8988T (cell line): ENCODE measurements at regions not wholly inside any gene's neighbourhood (a gene's known extent, or its start where the extent isn't known, plus 50 kb on each side); places are given as distances from the start of the nearest gene placed in this dataset.

Experiments used
- DNase-seq: peaks from one replicate; pipeline ENCODE4 v3.0.0; 2011

- DNase-seq, result no peak
Measured at GRCh38 chr20:7657569-7657968, 282.7 kb downstream of the HAO1 start.

- DNase-seq, result no peak
Measured at GRCh38 chr20:7660165-7660564, 280.1 kb downstream of the HAO1 start.

GRCh38 chr20:7665376-7665775, 274.9 kb downstream of the HAO1 start:
- DNase-seq, result no peak

GRCh38 chr20:7667194-7667593, 273.1 kb downstream of the HAO1 start:
- no peak for DNase-seq

GRCh38 chr20:7672571-7672970, 267.7 kb downstream of the HAO1 start:
- no peak for DNase-seq

DNA sequence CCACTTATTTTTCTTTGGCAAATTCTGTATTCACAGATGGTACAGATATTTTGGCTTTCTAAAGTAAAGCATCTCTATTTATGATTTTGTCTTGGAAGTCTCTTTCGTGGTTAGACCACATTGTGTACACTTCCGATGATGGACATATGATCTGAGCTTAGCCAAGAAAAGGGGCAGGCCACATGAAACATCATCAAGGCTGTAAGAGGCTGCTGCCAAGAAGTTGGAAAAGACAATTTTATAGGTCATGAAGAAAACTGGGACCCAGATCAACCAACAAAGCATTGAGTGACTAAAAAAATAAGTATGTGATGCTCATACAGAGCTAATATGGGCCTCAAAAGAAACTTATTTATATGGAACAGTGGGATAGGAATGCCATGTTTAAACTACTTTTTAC, 266.4 kb downstream of the HAO1 start:
- DNase-seq, result no peak

GRCh38 chr20:7682916-7683315, 257.3 kb downstream of the HAO1 start:
- no peak for DNase-seq

DNA sequence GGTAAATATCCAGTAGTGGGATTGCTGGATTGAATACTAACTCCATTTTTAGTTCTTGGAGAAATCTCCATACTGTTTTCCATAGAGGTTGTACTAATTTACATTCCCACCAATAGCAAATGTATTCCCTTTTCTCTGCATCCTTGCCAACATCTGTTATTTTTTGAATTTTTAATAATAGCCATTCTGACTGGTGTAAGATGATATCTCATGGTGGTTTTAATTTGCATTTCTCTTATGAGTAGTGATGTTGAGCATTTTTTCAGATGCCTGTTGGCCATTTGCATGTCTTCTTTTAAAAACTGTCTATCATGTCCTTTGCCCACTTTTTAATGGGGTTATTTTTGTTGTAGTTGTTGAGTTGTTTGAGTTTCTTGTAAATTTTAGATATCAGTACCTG, 253.2 kb downstream of the HAO1 start:
- DNase-seq, result no peak

- no peak for DNase-seq
Measured at GRCh38 chr20:7689151-7689550, 251.1 kb downstream of the HAO1 start.

DNA sequence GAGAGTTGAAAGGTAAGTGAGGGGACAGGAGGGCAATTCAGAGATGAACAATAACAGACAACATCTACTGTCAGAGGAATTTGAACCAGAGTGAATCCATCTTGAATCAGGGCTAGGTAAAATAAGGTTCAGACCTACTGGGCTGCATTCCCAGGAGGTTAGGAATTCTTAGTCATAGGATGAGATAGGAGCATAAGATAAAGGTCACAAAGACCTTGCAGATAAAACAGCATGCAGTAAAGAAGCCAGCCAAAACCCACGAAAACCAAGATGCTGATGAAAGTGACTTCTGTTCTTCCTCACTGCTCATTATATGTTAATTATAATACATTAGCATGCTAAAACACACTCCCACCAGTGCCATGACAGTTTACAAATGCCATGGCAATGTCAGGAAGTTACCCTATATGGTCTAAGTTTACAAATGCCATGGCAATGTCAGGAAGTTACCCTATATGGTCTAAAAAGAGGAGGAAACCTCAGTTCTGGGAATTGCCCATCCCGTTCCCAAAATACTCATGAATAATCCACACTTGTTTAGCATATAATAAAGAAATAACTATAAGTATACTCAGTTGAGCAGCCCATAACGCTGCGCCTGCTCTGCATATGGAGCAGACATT, 248.5 kb downstream of the HAO1 start:
- no peak for DNase-seq

DNA sequence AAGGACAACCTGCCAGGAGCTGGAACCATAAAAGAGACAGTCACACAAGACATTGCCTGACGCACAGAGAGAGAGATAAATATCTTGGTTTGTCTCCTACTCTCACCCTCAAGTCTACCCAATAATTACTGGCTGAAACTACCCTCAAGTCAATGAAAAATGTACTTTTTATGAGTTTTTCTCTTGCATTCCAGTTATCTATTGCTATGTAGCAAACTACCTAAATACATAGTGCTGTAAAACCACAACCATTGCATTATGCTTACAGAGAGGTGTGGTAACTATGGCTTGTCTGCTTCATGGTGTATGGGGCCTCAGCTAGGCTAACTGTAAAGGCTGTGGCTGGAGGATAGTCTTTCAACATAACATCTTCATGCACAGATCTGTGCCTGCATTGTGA, 247.8 kb downstream of the HAO1 start:
- no peak for DNase-seq

DNA sequence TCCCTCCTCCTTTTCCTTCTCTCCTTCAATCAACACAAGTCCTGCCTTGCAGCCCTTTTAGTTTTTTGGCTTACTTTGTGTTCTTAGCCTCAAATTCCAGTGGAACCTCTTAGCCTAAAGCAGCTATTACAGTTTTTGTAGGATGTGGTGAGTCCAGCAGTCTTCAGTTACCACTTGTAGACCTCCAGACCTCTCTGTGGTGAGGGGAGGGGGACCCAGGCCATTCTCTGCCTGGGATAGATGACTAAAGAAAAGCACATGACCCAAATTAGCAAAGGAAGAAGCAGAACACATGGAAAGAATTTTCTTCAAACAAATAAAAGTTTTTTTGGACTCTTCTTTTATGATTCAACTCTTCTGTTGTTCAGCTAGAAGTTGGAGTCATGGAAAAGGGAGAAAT, 246.5 kb downstream of the HAO1 start:
- no peak for DNase-seq

- DNase-seq, result no peak
Measured at GRCh38 chr20:7695051-7695495, 245.2 kb downstream of the HAO1 start.

- no peak for DNase-seq
Measured at GRCh38 chr20:7695635-7696034, 244.6 kb downstream of the HAO1 start.

GRCh38 chr20:7696311-7696710, 243.9 kb downstream of the HAO1 start:
- no peak for DNase-seq

- no peak for DNase-seq
Measured at GRCh38 chr20:7702141-7702540, 238.1 kb downstream of the HAO1 start.

DNA sequence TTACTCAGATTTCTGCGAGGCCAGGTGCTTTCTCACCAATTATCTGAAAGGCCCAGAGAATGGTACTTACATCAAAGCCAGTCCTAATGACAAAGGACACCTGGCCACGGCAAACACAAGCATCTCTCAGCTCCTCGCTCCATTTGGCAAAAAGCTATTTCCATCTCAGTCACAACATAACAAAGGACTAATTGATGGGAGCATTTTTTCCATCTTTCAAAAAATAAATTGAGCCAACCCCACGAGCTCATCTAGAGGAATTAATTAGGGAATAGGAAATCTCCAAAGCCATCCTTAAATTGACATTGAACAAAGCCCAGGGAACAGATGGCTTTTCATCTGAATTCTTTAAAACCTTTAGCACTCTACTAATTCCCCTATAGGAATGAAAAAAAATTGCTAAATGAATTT, 236.7 kb downstream of the HAO1 start:
- DNase-seq, result no peak

DNA sequence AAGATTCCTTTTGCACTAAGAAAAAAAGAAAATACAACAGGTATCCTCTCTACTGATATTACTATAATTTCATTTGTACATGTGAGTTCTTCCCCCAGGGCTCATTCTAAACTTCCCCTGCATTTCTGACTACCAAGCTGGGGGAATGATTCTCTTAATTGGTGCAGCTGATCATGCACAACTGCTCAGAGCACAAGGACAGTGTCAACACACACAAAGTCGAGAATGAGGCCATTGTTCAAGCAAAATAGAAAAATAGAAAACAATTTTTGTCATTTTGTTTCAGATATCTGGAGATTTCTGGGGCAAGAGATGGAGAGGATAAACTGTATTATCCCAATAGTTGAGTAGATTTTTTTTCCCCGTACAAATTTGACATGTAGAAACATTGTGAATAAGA, 236.3 kb downstream of the HAO1 start:
- DNase-seq, result no peak

DNA sequence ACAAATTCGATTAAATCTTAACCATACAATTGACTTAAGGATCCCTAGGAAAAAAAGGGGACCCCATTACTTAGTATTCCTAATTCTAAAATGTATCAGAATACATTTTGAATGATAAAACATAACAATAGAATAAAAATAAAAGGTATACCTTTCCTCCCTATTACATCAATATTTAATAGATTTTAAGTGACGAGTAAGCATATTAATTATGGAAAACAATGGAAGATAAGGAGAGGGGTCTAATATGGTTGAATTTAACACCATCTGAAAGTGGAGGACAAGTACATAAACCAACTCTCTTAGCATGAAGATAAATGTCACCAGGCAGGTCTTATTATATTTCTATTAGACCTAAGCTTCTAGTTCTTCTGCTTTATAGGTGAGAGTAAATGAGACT, 232.1 kb downstream of the HAO1 start:
- DNase-seq, result no peak

GRCh38 chr20:7708782-7709181, 231.5 kb downstream of the HAO1 start:
- no peak for DNase-seq

- DNase-seq, result no peak
Measured at GRCh38 chr20:7710440-7710839, 229.8 kb downstream of the HAO1 start.

DNA sequence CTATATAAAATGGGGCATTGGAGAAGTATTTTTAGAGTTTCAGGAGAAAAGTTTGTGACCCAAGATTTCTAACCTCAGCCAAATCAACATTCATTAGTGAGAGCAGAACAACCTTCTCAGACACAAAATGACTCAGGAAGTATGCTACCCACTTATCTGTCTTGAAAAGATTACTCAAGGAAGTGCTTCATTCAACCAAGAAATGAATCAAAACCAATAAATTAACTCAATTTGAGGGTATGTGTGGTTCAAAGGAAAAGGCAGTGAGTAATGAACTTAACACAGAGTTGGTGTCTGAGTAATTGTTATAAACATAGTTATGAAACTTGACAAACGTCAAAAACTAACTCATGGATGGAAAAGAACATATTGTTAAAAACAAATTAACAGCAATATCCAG, 227.6 kb downstream of the HAO1 start:
- DNase-seq, result no peak

- no peak for DNase-seq
Measured at GRCh38 chr20:7714549-7714948, 225.7 kb downstream of the HAO1 start.

GRCh38 chr20:7716286-7716972, 223.8 kb downstream of the HAO1 start:
- no peak for DNase-seq

GRCh38 chr20:7722564-7722963, 217.7 kb downstream of the HAO1 start:
- DNase-seq, result no peak
